HG03064 (cell line): ENCODE measurements at regions not wholly inside any gene's neighbourhood (a gene's known extent, or its start where the extent isn't known, plus 50 kb on each side); places are given as distances from the start of the nearest gene placed in this dataset.

Source experiments
- ATAC-seq: cut with Tn5 transposase; IDR thresholded peaks from one replicate; pipeline ENCODE4 v1.9.1; 2021; ENCODE audit warnings: low read depth; ENCODE audit not compliant: unreplicated experiment

GRCh38 chr2:12589802-12590320, 126.9 kb upstream of the TRIB2 start:
- ATAC-seq = no peak

GRCh38 chr2:12592296-12592695, 124.4 kb upstream of the TRIB2 start:
- ATAC-seq = no peak

- no peak for ATAC-seq
Observed at GRCh38 chr2:12594590-12594989, 122.1 kb upstream of the TRIB2 start.

- no peak for ATAC-seq
Observed at GRCh38 chr2:12596771-12597170, 120.0 kb upstream of the TRIB2 start.

- no peak for ATAC-seq
Observed at GRCh38 chr2:12597610-12598009, 119.1 kb upstream of the TRIB2 start.

GRCh38 chr2:12602661-12603060, 114.1 kb upstream of the TRIB2 start:
- ATAC-seq = no peak

GRCh38 chr2:12603781-12604295, 112.9 kb upstream of the TRIB2 start:
- no peak for ATAC-seq

- no peak for ATAC-seq
Observed at GRCh38 chr2:12604341-12604740, 112.4 kb upstream of the TRIB2 start.

GRCh38 chr2:12605366-12605765, 111.4 kb upstream of the TRIB2 start:
- no peak for ATAC-seq

- ATAC-seq = no peak
Observed at GRCh38 chr2:12605936-12606335, 110.8 kb upstream of the TRIB2 start.

- ATAC-seq = no peak
Observed at GRCh38 chr2:12606472-12607000, 110.2 kb upstream of the TRIB2 start.

- ATAC-seq = no peak
Observed at GRCh38 chr2:12607971-12608370, 108.8 kb upstream of the TRIB2 start.

- ATAC-seq = no peak
Observed at GRCh38 chr2:12610314-12610713, 106.4 kb upstream of the TRIB2 start.

GRCh38 chr2:12612168-12612567, 104.6 kb upstream of the TRIB2 start:
- ATAC-seq = no peak

GRCh38 chr2:12612671-12613070, 104.1 kb upstream of the TRIB2 start:
- no peak for ATAC-seq

GRCh38 chr2:12613137-12613835, 103.5 kb upstream of the TRIB2 start:
- ATAC-seq = no peak

- ATAC-seq = no peak
Observed at GRCh38 chr2:12615509-12615908, 101.2 kb upstream of the TRIB2 start.

- ATAC-seq = no peak
Observed at GRCh38 chr2:12616456-12617156, 100.1 kb upstream of the TRIB2 start.

- ATAC-seq = no peak
Observed at GRCh38 chr2:12617366-12617765, 99.4 kb upstream of the TRIB2 start.

GRCh38 chr2:12617853-12618252, 98.9 kb upstream of the TRIB2 start:
- ATAC-seq = no peak

- no peak for ATAC-seq
Observed at GRCh38 chr2:12618576-12618975, 98.2 kb upstream of the TRIB2 start.

GRCh38 chr2:12619975-12620374, 96.8 kb upstream of the TRIB2 start:
- ATAC-seq = no peak
